Stimulated activated effector memory CD8-positive, alpha-beta T cell treated with anti-CD3 and anti-CD28 coated beads, Interleukin-12 subunit alpha, Interleukin-12 subunit beta, amount 100 ng/mL, for 72 hours (primary cell): ENCODE measurements at regions not wholly inside any gene's neighbourhood (a gene's known extent, or its start where the extent isn't known, plus 50 kb on each side); places are given as distances from the start of the nearest gene placed in this dataset.

ENCODE experiments used
- ATAC-seq: fragments of 150-1000 bp; cut with Tn5 transposase; 2 replicates; pipeline ENCODE4 v1.10.0; 2021
- DNase-seq, 2 donors: peaks; one replicate each; pipeline ENCODE4 v3.0.0; 2021 to 2022; ENCODE audit warnings: low spot score in 2 of 2
- H3K27ac Mint-ChIP-seq: one replicate; pipeline ENCODE4 v1.8.0; 2022; ENCODE audit warnings: mild to moderate bottlenecking, mixed read lengths
- H3K36me3 Mint-ChIP-seq: one replicate; pipeline ENCODE4 v1.8.0; 2022; ENCODE audit warnings: mild to moderate bottlenecking, mixed read lengths
- H3K4me1 Mint-ChIP-seq: one replicate; pipeline ENCODE4 v1.8.0; 2022; ENCODE audit warnings: mixed read lengths
- H3K4me3 Mint-ChIP-seq: one replicate; pipeline ENCODE4 v1.8.0; 2022; ENCODE audit warnings: mild to moderate bottlenecking, mixed read lengths
- H3K9me3 Mint-ChIP-seq: one replicate; pipeline ENCODE4 v1.8.0; 2022; ENCODE audit warnings: mixed read lengths

- H3K36me3 Mint-ChIP-seq = peaks cover 6% of the 10 kb centered on the region
- no peak overlapping the region for H3K4me3 Mint-ChIP-seq
- DNase-seq (no peak), ATAC-seq (peak; percentile 62)
- H3K4me1 Mint-ChIP-seq = peaks cover 22% of the 10 kb centered on the region
- H3K9me3 Mint-ChIP-seq = no peaks in the 10 kb centered on the region
- H3K27ac Mint-ChIP-seq = peak overlapping the region; percentile 58
Measured at GRCh38 chr6:168909288-168909687, 344.4 kb downstream of the THBS2 start.

GRCh38 chr6:168908887-168909286 lies 344.8 kb downstream of the THBS2 start:
- no peak overlapping the region for H3K4me3 Mint-ChIP-seq
- ATAC-seq = no peak
- DNase-seq = no peak
- peak overlapping the region; percentile 58 for H3K27ac Mint-ChIP-seq
- peaks cover 6% of the 10 kb centered on the region for H3K36me3 Mint-ChIP-seq
- H3K9me3 Mint-ChIP-seq = no peaks in the 10 kb centered on the region
- peaks cover 22% of the 10 kb centered on the region for H3K4me1 Mint-ChIP-seq

GRCh38 chr6:168908166-168908565 lies 345.5 kb downstream of the THBS2 start:
- peaks cover 22% of the 10 kb centered on the region for H3K4me1 Mint-ChIP-seq
- DNase-seq (no peak), ATAC-seq (peak; percentile 56)
- H3K9me3 Mint-ChIP-seq = no peaks in the 10 kb centered on the region
- H3K4me3 Mint-ChIP-seq = no peak overlapping the region
- no peak overlapping the region for H3K27ac Mint-ChIP-seq
- peaks cover 6% of the 10 kb centered on the region for H3K36me3 Mint-ChIP-seq

- H3K9me3 Mint-ChIP-seq = no peaks in the 10 kb centered on the region
- H3K36me3 Mint-ChIP-seq = peaks cover 6% of the 10 kb centered on the region
- H3K27ac Mint-ChIP-seq = no peak overlapping the region
- H3K4me1 Mint-ChIP-seq = peaks cover 22% of the 10 kb centered on the region
- DNase-seq = no peak
- no peak for ATAC-seq
- no peak overlapping the region for H3K4me3 Mint-ChIP-seq
Measured at GRCh38 chr6:168906391-168906790, 347.3 kb downstream of the THBS2 start.

GRCh38 chr6:168905451-168906090 lies 348.1 kb downstream of the THBS2 start:
- Mint-ChIP-seq H3K9me3 (no peaks in the 10 kb centered on the region), H3K27ac (no peak overlapping the region), H3K4me1 (peaks cover 22% of the 10 kb centered on the region), H3K4me3 (no peak overlapping the region), H3K36me3 (peaks cover 6% of the 10 kb centered on the region)
- DNase-seq (no peak), ATAC-seq (peak; percentile 65)

- no peaks in the 10 kb centered on the region for H3K9me3 Mint-ChIP-seq
- peaks cover 12% of the 10 kb centered on the region for H3K4me1 Mint-ChIP-seq
- ATAC-seq = no peak
- H3K4me3 Mint-ChIP-seq = no peak overlapping the region
- no peak for DNase-seq
- no peaks in the 10 kb centered on the region for H3K36me3 Mint-ChIP-seq
- H3K27ac Mint-ChIP-seq = no peak overlapping the region
Measured at GRCh38 chr6:168903613-168904345, 349.9 kb downstream of the THBS2 start.

- peaks cover 12% of the 10 kb centered on the region for H3K4me1 Mint-ChIP-seq
- no peaks in the 10 kb centered on the region for H3K36me3 Mint-ChIP-seq
- no peak for ATAC-seq
- no peak overlapping the region for H3K4me3 Mint-ChIP-seq
- no peak for DNase-seq
- no peak overlapping the region for H3K27ac Mint-ChIP-seq
- H3K9me3 Mint-ChIP-seq = no peaks in the 10 kb centered on the region
Measured at GRCh38 chr6:168902075-168902474, 351.6 kb downstream of the THBS2 start.

GRCh38 chr6:168901076-168901475 lies 352.6 kb downstream of the THBS2 start:
- H3K4me3 Mint-ChIP-seq = no peak overlapping the region
- H3K9me3 Mint-ChIP-seq = no peaks in the 10 kb centered on the region
- DNase-seq (no peak), ATAC-seq (no peak)
- no peaks in the 10 kb centered on the region for H3K36me3 Mint-ChIP-seq
- H3K4me1 Mint-ChIP-seq = peaks cover 16% of the 10 kb centered on the region
- H3K27ac Mint-ChIP-seq = no peak overlapping the region

GRCh38 chr6:168896321-168896720 lies 357.3 kb downstream of the THBS2 start:
- H3K9me3 Mint-ChIP-seq = no peaks in the 10 kb centered on the region
- no peak overlapping the region for H3K4me3 Mint-ChIP-seq
- H3K27ac Mint-ChIP-seq = no peak overlapping the region
- no peaks in the 10 kb centered on the region for H3K36me3 Mint-ChIP-seq
- ATAC-seq (no peak), DNase-seq (no peak)
- peaks cover 18% of the 10 kb centered on the region for H3K4me1 Mint-ChIP-seq

GRCh38 chr6:168895102-168895812 lies 358.4 kb downstream of the THBS2 start:
- ATAC-seq (peak; percentile 88), DNase-seq (peak; percentile 72 to 88)
- Mint-ChIP-seq H3K9me3 (no peaks in the 10 kb centered on the region), H3K36me3 (no peaks in the 10 kb centered on the region), H3K4me3 (peak overlapping the region; percentile 53), H3K27ac (peak overlapping the region; percentile 15), H3K4me1 (peaks cover 18% of the 10 kb centered on the region)

- peaks cover 18% of the 10 kb centered on the region for H3K4me1 Mint-ChIP-seq
- no peaks in the 10 kb centered on the region for H3K9me3 Mint-ChIP-seq
- no peak overlapping the region for H3K27ac Mint-ChIP-seq
- no peak overlapping the region for H3K4me3 Mint-ChIP-seq
- H3K36me3 Mint-ChIP-seq = no peaks in the 10 kb centered on the region
- DNase-seq = no peak
- no peak for ATAC-seq
Measured at GRCh38 chr6:168892031-168892430, 361.6 kb downstream of the THBS2 start.

GRCh38 chr6:168890981-168891365 lies 362.7 kb downstream of the THBS2 start:
- Mint-ChIP-seq H3K27ac (no peak overlapping the region), H3K4me1 (peaks cover 11% of the 10 kb centered on the region), H3K4me3 (no peak overlapping the region), H3K36me3 (no peaks in the 10 kb centered on the region), H3K9me3 (no peaks in the 10 kb centered on the region)
- ATAC-seq (no peak), DNase-seq (no peak)

- Mint-ChIP-seq H3K9me3 (no peaks in the 10 kb centered on the region), H3K27ac (no peak overlapping the region), H3K4me1 (peaks cover 5% of the 10 kb centered on the region), H3K4me3 (no peak overlapping the region), H3K36me3 (no peaks in the 10 kb centered on the region)
- no peak for DNase-seq
- ATAC-seq = no peak
Measured at GRCh38 chr6:168890306-168890980, 363.2 kb downstream of the THBS2 start.

- H3K36me3 Mint-ChIP-seq = no peaks in the 10 kb centered on the region
- no peak overlapping the region for H3K4me3 Mint-ChIP-seq
- ATAC-seq = no peak
- H3K27ac Mint-ChIP-seq = no peak overlapping the region
- no peak for DNase-seq
- peaks cover 7% of the 10 kb centered on the region for H3K4me1 Mint-ChIP-seq
- H3K9me3 Mint-ChIP-seq = no peaks in the 10 kb centered on the region
Measured at GRCh38 chr6:168888786-168889345, 364.8 kb downstream of the THBS2 start.

GRCh38 chr6:168888102-168888501 lies 365.5 kb downstream of the THBS2 start:
- DNase-seq = no peak
- no peaks in the 10 kb centered on the region for H3K9me3 Mint-ChIP-seq
- peaks cover 14% of the 10 kb centered on the region for H3K4me1 Mint-ChIP-seq
- H3K4me3 Mint-ChIP-seq = no peak overlapping the region
- ATAC-seq = no peak
- H3K36me3 Mint-ChIP-seq = no peaks in the 10 kb centered on the region
- no peak overlapping the region for H3K27ac Mint-ChIP-seq
